HCT116 (cell line): ENCODE measurements at regions not wholly inside any gene's neighbourhood (a gene's known extent, or its start where the extent isn't known, plus 50 kb on each side); places are given as distances from the start of the nearest gene placed in this dataset.
"Not testable (repeated sequence)": the region's sequence is repeated elsewhere in the genome, so short reads cannot be mapped to it uniquely, and the experiment has no call there.

Source experiments
- ATAC-seq: fragments of 200-7000 bp; cut with Tn5 transposase; 2 replicates; pipeline ENCODE4 v1.9.1; 2020; ENCODE audit warnings: mild to moderate bottlenecking, moderate library complexity
- BruUV-seq: library from RNA; stranded (reverse); fragments of 400-500 nt; replicated peaks from 2 replicates; lab custom pipeline; 2021; lab: Mats Ljungman, UMichigan
- CTCF ChIA-PET: fragments of 300-600 bp; sonication (Branson Sonifier 250); formaldehyde crosslinking; loops from one replicate; lab custom pipeline; 2021; ENCODE audit warnings: antibody characterized with exemption; lab: Charles Lee
- POLR2A ChIA-PET: fragments of 300-600, 350-600 bp; sonication (Branson Sonifier 250); formaldehyde crosslinking; loops from one replicate; lab custom pipeline; 2021; ENCODE audit warnings: antibody characterized with exemption; lab: Charles Lee
- RAD21 ChIA-PET, 2 experiments: fragments of 300-600 bp; sonication (Branson Sonifier 250); formaldehyde crosslinking; loops; one replicate each; lab custom pipeline; 2023; ENCODE audit warnings: low total read pairs in 2 of 2; ENCODE audit not compliant: uncharacterized antibody in 2 of 2, unreplicated experiment in 2 of 2, low non-redundant PET in 1 of 2; lab: Charles Lee
- DNase-seq: peaks from one replicate; pipeline ENCODE4 v3.0.0-alpha.2; 2010; ENCODE audit warnings: low read depth, low spot score
- H2AFZ ChIP-seq: fragments of 200-600 bp; shearing (Covaris generic), sonication (generic); 2 replicates; pipeline ENCODE4 v1.6.1; 2017; ENCODE audit warnings: low read depth, mixed run types, mixed read lengths, antibody characterized with exemption, low read length; ENCODE audit not compliant: poor library complexity, severe bottlenecking
- H3K27ac ChIP-seq: 2 replicates; pipeline ENCODE4 v1.5.1; 2012; ENCODE audit warnings: low read depth, low read length
- H3K27me3 ChIP-seq: fragments of 200-600 bp; sonication (generic); 2 replicates; pipeline ENCODE4 v1.6.1; 2016; ENCODE audit warnings: mixed run types, low read length, mixed read lengths; ENCODE audit not compliant: insufficient read depth
- H3K36me3 ChIP-seq, 2 experiments: fragments of 200-500 bp in 1 of 2; fragments of 200-600 bp in 1 of 2; sonication (Bioruptor generic) in 1 of 2; sonication (generic) in 1 of 2; 2 replicates each; pipeline versions ENCODE4 v1.5.1 to v1.6.1; 2014 to 2016; ENCODE audit warnings: low read length in 2 of 2, inconsistent platforms in 1 of 2, mixed read lengths in 1 of 2, mixed run types in 1 of 2; ENCODE audit not compliant: insufficient read depth in 2 of 2, control insufficient read depth in 1 of 2
- H3K4me1 ChIP-seq, 2 experiments: fragments of 200-600 bp in 1 of 2; sonication (generic) in 1 of 2; 2 replicates each; pipeline versions ENCODE4 v1.5.1 to v1.6.1; 2012 to 2017; ENCODE audit warnings: low read length in 2 of 2, inconsistent platforms in 1 of 2, mild to moderate bottlenecking in 1 of 2, mixed read lengths in 1 of 2, mixed run types in 1 of 2, moderate library complexity in 1 of 2; ENCODE audit not compliant: insufficient read depth in 2 of 2, control insufficient read depth in 1 of 2
- H3K4me2 ChIP-seq: fragments of 200-600 bp; sonication (generic); 2 replicates; pipeline ENCODE4 v1.6.1; 2017; ENCODE audit warnings: mixed run types, low read length, mixed read lengths
- H3K4me3 ChIP-seq, 2 experiments: fragments of 200-600 bp in 1 of 2; sonication (generic) in 1 of 2; replicated peaks in 1 of 2; 2 replicates each; pipeline ENCODE4 v1.5.1; 2011 to 2016; ENCODE audit warnings: low read length in 2 of 2, control low read depth in 1 of 2, low read depth in 1 of 2, mild to moderate bottlenecking in 1 of 2, mixed read lengths in 1 of 2, mixed run types in 1 of 2
- H3K79me2 ChIP-seq: fragments of 200-600 bp; sonication (generic); 2 replicates; pipeline ENCODE4 v1.6.1; 2017; ENCODE audit warnings: mild to moderate bottlenecking, mixed run types, low read length, moderate library complexity, mixed read lengths; ENCODE audit not compliant: insufficient read depth
- H3K9ac ChIP-seq: fragments of 200-600 bp; sonication (generic); 2 replicates; pipeline ENCODE4 v1.6.1; 2016; ENCODE audit warnings: low read length, mixed read lengths
- H3K9me2 ChIP-seq: fragments of 200-600 bp; sonication (generic), shearing (Covaris generic); 2 replicates; pipeline ENCODE4 v1.6.1; 2017; ENCODE audit warnings: mixed run types, mild to moderate bottlenecking, moderate library complexity; ENCODE audit not compliant: insufficient read depth
- H3K9me3 ChIP-seq, 2 experiments: fragments of 200-500 bp in 1 of 2; fragments of 200-600 bp in 1 of 2; sonication (Bioruptor generic) in 1 of 2; sonication (generic) in 1 of 2; 2 replicates each; pipeline ENCODE4 v1.6.1; 2014 to 2017; ENCODE audit warnings: low read length in 2 of 2, mixed read lengths in 2 of 2, inconsistent platforms in 1 of 2, low read depth in 1 of 2, mild to moderate bottlenecking in 1 of 2, mixed run types in 1 of 2, moderate library complexity in 1 of 2; ENCODE audit not compliant: control insufficient read depth in 1 of 2, insufficient read depth in 1 of 2
- H4K20me1 ChIP-seq: fragments of 200-600 bp; sonication (generic), shearing (Covaris generic); 2 replicates; pipeline ENCODE4 v1.6.1; 2017; ENCODE audit warnings: mixed run types, mild to moderate bottlenecking, moderate library complexity; ENCODE audit not compliant: insufficient read depth
- CBX3 ChIP-seq: IDR thresholded peaks from 2 replicates; pipeline ENCODE4 v1.6.1; 2012; ENCODE audit warnings: low read depth
- CEBPB ChIP-seq: IDR thresholded peaks from 2 replicates; pipeline ENCODE4 v1.6.1; 2012; ENCODE audit warnings: low read depth
- CTCF ChIP-seq, 3 experiments: fragments of 200-600 bp in 1 of 3; sonication (generic) in 1 of 3; IDR thresholded peaks in 2 of 3; conservative IDR thresholded peaks in 1 of 3; 2 replicates each; pipeline ENCODE4 v1.5.1; 2012 to 2017; ENCODE audit warnings: low read depth in 2 of 3, low read length in 2 of 3, antibody characterized with exemption in 1 of 3, borderline replicate concordance in 1 of 3, control low read depth in 1 of 3, mild to moderate bottlenecking in 1 of 3, mixed read lengths in 1 of 3, mixed run types in 1 of 3, moderate library complexity in 1 of 3; ENCODE audit not compliant: insufficient read depth in 1 of 3
- EZH2phosphoT487 ChIP-seq: fragments of 200-600 bp; IDR thresholded peaks from 2 replicates; pipeline ENCODE4 v1.6.1; 2018; ENCODE audit warnings: antibody characterized with exemption, borderline replicate concordance
- POLR2A ChIP-seq: IDR thresholded peaks from 2 replicates; pipeline ENCODE4 v1.7.0; 2011; ENCODE audit warnings: borderline replicate concordance; ENCODE audit not compliant: insufficient read depth, insufficient read length; ENCODE audit errors: extremely low read depth
- REST ChIP-seq: IDR thresholded peaks from 2 replicates; pipeline ENCODE4 v1.6.1; 2012; ENCODE audit warnings: low read depth
- SIN3A ChIP-seq: IDR thresholded peaks from 2 replicates; pipeline ENCODE4 v1.6.1; 2012; ENCODE audit warnings: low read depth
- SRF ChIP-seq: IDR thresholded peaks from 2 replicates; pipeline ENCODE4 v1.6.1; 2012; ENCODE audit warnings: low read depth
- TCF7L2 ChIP-seq: IDR thresholded peaks from 2 replicates; pipeline ENCODE4 v1.7.0; 2011; ENCODE audit warnings: borderline replicate concordance, inconsistent platforms; ENCODE audit not compliant: insufficient read depth, insufficient read length; ENCODE audit errors: extremely low read depth
- YY1 ChIP-seq: IDR thresholded peaks from 2 replicates; pipeline ENCODE4 v1.6.1; 2011; ENCODE audit warnings: low read length, low read depth, moderate library complexity, mild to moderate bottlenecking; ENCODE audit not compliant: insufficient replicate concordance; ENCODE audit errors: extremely low read depth
- ZBTB33 ChIP-seq: IDR thresholded peaks from 2 replicates; pipeline ENCODE4 v1.6.1; 2011; ENCODE audit warnings: mild to moderate bottlenecking, low read length, moderate library complexity; ENCODE audit not compliant: insufficient replicate concordance; ENCODE audit errors: extremely low read depth
- ZNF274 ChIP-seq: fragments of 200-500 bp; sonication (Bioruptor generic); IDR thresholded peaks from 2 replicates; pipeline ENCODE4 v1.6.1; 2014; ENCODE audit warnings: mild to moderate bottlenecking, low read depth, low read length, inconsistent platforms
- intact Hi-C: fragments of 100-400 bp; cut with micrococcal nuclease; formaldehyde crosslinking; loops from 2 replicates; pipeline ENCODE4 v1.10.0; 2022

- POLR2A ChIA-PET, H2AFZ ChIP-seq, H3K9ac ChIP-seq, H3K9me2 ChIP-seq, H3K4me2 ChIP-seq, H3K9me3 ChIP-seq, RAD21 ChIA-PET, H4K20me1 ChIP-seq, H3K4me3 ChIP-seq, ATAC-seq, intact Hi-C loops, H3K27ac ChIP-seq, DNase-seq, H3K27me3 ChIP-seq, H3K36me3 ChIP-seq, BruUV-seq, H3K79me2 ChIP-seq: not testable (repeated sequence)
- CTCF ChIA-PET = interaction anchor here (1.8 kb wide), 1 partner anchor 130 kb away, joined by 3 read pairs; no protein-coding TSS in a partner anchor
- peaks cover 0 to 12% of the 10 kb centered on the region in 2 experiments; a peak in 1 of 4 replicates for H3K4me1 ChIP-seq
Observed at GRCh38 chr2:104979786-104980185, 58.1 kb upstream of the MRPS9 start.

GRCh38 chr2:104982111-104982510, 55.8 kb upstream of the MRPS9 start:
- Histone ChIP-seq H3K9ac (no peak overlapping the region), H3K9me2 (no peaks in the 10 kb centered on the region), H3K4me3 (no peak overlapping the region), H4K20me1 (no peaks in the 10 kb centered on the region), H3K9me3 (no peaks in the 10 kb centered on the region), H2AFZ (no peak overlapping the region), H3K36me3 (no peaks in the 10 kb centered on the region), H3K79me2 (no peaks in the 10 kb centered on the region), H3K4me1 (0 out of 4 replicates have a peak, but pooled peaks cover 0 to 2% of the 10 kb centered on the region in 2 experiments), H3K4me2 (no peak overlapping the region), H3K27ac (no peak overlapping the region), H3K27me3 (no peaks in the 10 kb centered on the region)
- no TSS peak for BruUV-seq
- intact Hi-C loops = no loop called here
- ChIA-PET CTCF (no interaction called here), RAD21 (no interaction called here), POLR2A (no interaction called here)
- no peak for DNase-seq
- no peak for ATAC-seq
- TF ChIP-seq EZH2phosphoT487 (no peak), REST (no peak), SIN3A (no peak), CEBPB (no peak), CTCF (IDR thresholded peaks at IDR 0.05 in 2 of 3, conservative IDR thresholded peaks at IDR 0.05 in 1 of 3; ENCODE audit: borderline replicate concordance in 1 of 3, insufficient read depth in 1 of 3, low read depth in 2 of 3, low read length in 2 of 3) (no peak), YY1 (no peak), CBX3 (no peak), ZNF274 (no peak), POLR2A (no peak), TCF7L2 (no peak), ZBTB33 (no peak), SRF (no peak)
